Sigmoid colon (tissue), 4 donors: ENCODE measurements at regions not wholly inside any gene's neighbourhood (a gene's known extent, or its start where the extent isn't known, plus 50 kb on each side); places are given as distances from the start of the nearest gene placed in this dataset.

Experiments
- CTCF ChIP-seq, 4 experiments: fragments of 450-650 bp in 3 of 4; fragments of 200-600 bp in 1 of 4; IDR thresholded peaks; one replicate each; pipeline ENCODE4 v1.5.1; 2016 to 2019; ENCODE audit warnings: antibody characterized with exemption in 4 of 4, mild to moderate bottlenecking in 3 of 4, moderate library complexity in 2 of 4
- POLR2AphosphoS5 ChIP-seq, 4 donors: sonication (generic); formaldehyde crosslinking; IDR thresholded peaks; one replicate each; pipeline ENCODE4 v1.6.1; 2017; ENCODE audit warnings: antibody characterized with exemption in 4 of 4

GRCh38 chr6:51479296-51479695 is 608.1 kb downstream of the PKHD1 start:
- TF ChIP-seq CTCF (IDR thresholded peaks at IDR 0.05), result no peak
- TF ChIP-seq POLR2AphosphoS5 (IDR thresholded peaks at IDR 0.05), result no peak
